Activated CD4-positive, CD25-positive, alpha-beta regulatory T cell treated with anti-CD3 and anti-CD28 coated beads, Interleukin-2, amount 50 U/mL, for 24 hours (primary cell): ENCODE measurements at regions not wholly inside any gene's neighbourhood (a gene's known extent, or its start where the extent isn't known, plus 50 kb on each side); places are given as distances from the start of the nearest gene placed in this dataset.

Experiments used
- ATAC-seq, 2 donors: fragments of 150-1000 bp; cut with Tn5 transposase; one replicate each; pipeline ENCODE4 v1.10.0; 2021; ENCODE audit warnings: mild to moderate bottlenecking in 1 of 2, moderate library complexity in 1 of 2

- no peak for ATAC-seq
These were observed 398.8 kb downstream of the RNF144B start for GRCh38 chr6:18785810-18786490.

GRCh38 chr6:18792866-18793265, 405.7 kb downstream of the RNF144B start:
- no peak for ATAC-seq

GRCh38 chr6:18795726-18796125, 408.6 kb downstream of the RNF144B start:
- no peak for ATAC-seq

GRCh38 chr6:18820725-18821124, 433.6 kb downstream of the RNF144B start:
- ATAC-seq = no peak

GRCh38 chr6:18823782-18824386, 436.7 kb downstream of the RNF144B start:
- no peak for ATAC-seq

- no peak for ATAC-seq
These were observed 442.2 kb downstream of the RNF144B start for GRCh38 chr6:18829272-18829870.

GRCh38 chr6:18835976-18836375, 448.8 kb downstream of the RNF144B start:
- ATAC-seq = no peak

GRCh38 chr6:18837013-18837412, 449.9 kb downstream of the RNF144B start:
- no peak for ATAC-seq

- no peak for ATAC-seq
These were observed 455.4 kb downstream of the RNF144B start for GRCh38 chr6:18842534-18842933.

- ATAC-seq = no peak
These were observed 458.7 kb downstream of the RNF144B start for GRCh38 chr6:18845896-18846295.

GRCh38 chr6:18846327-18846726, 459.2 kb downstream of the RNF144B start:
- no peak for ATAC-seq

- no peak for ATAC-seq
These were observed 474.1 kb downstream of the RNF144B start for GRCh38 chr6:18861204-18861603.

- ATAC-seq = no peak
These were observed 496.1 kb downstream of the RNF144B start for GRCh38 chr6:18883268-18883667.

- ATAC-seq = no peak
These were observed 496.7 kb downstream of the RNF144B start for GRCh38 chr6:18883851-18884250.

GRCh38 chr6:18893540-18894269, 506.6 kb downstream of the RNF144B start:
- ATAC-seq = no peak

- no peak for ATAC-seq
These were observed 510.2 kb downstream of the RNF144B start for GRCh38 chr6:18897350-18897749.

GRCh38 chr6:18904681-18905080, 517.5 kb downstream of the RNF144B start:
- no peak for ATAC-seq

- no peak for ATAC-seq
These were observed 533.6 kb downstream of the RNF144B start for GRCh38 chr6:18920701-18921100.

GRCh38 chr6:18931086-18931485, 543.9 kb downstream of the RNF144B start:
- no peak for ATAC-seq

- no peak for ATAC-seq
These were observed 571.0 kb downstream of the RNF144B start for GRCh38 chr6:18958146-18958545.

GRCh38 chr6:18961566-18961965, 574.4 kb downstream of the RNF144B start:
- ATAC-seq = no peak

- no peak for ATAC-seq
These were observed 575.3 kb downstream of the RNF144B start for GRCh38 chr6:18962361-18962905.

GRCh38 chr6:18963439-18963838, 576.3 kb downstream of the RNF144B start:
- no peak for ATAC-seq
